Brain microvascular endothelial cell (primary cell): ENCODE measurements at regions not wholly inside any gene's neighbourhood (a gene's known extent, or its start where the extent isn't known, plus 50 kb on each side); places are given as distances from the start of the nearest gene placed in this dataset.
"Not testable (repeated sequence)": the region's sequence is repeated elsewhere in the genome, so short reads cannot be mapped to it uniquely, and the experiment has no call there.

Experiments
- DNase-seq: peaks from one replicate; pipeline ENCODE4 v3.0.0-alpha.2; 2020
- H3K27ac ChIP-seq: fragments of 250-450 bp; sonication (Bioruptor Pico); 2 replicates; pipeline ENCODE4 v1.5.1; 2020; ENCODE audit warnings: mild to moderate bottlenecking, moderate library complexity
- H3K27me3 ChIP-seq: fragments of 250-450 bp; sonication (Bioruptor Pico); replicated peaks from 2 replicates; pipeline ENCODE4 v1.5.1; 2020; ENCODE audit warnings: mild to moderate bottlenecking
- H3K36me3 ChIP-seq: fragments of 250-450 bp; sonication (Bioruptor Pico); replicated peaks from 2 replicates; pipeline ENCODE4 v1.5.1; 2020; ENCODE audit warnings: mild to moderate bottlenecking
- H3K4me3 ChIP-seq: 2 replicates; pipeline ENCODE4 v1.5.1; 2011; ENCODE audit warnings: low read depth, mild to moderate bottlenecking, control low read depth, low read length, moderate library complexity
- in situ Hi-C: cut with HindIII; loops from 2 replicates; pipeline ENCODE4 v1.10.0; 2017; ENCODE audit warnings: low sequenced_read_pairs, low pct_ligation_motif_present
- TF ChIP-seq, protein P1 (sequence below): IDR thresholded peaks from 2 replicates; pipeline ENCODE4 v1.5.1; 2011; ENCODE audit warnings: low read depth, mild to moderate bottlenecking, moderate library complexity, low read length, control low read depth, inconsistent platforms; ENCODE audit errors: missing control alignments

- TF ChIP-seq, protein P1, sequence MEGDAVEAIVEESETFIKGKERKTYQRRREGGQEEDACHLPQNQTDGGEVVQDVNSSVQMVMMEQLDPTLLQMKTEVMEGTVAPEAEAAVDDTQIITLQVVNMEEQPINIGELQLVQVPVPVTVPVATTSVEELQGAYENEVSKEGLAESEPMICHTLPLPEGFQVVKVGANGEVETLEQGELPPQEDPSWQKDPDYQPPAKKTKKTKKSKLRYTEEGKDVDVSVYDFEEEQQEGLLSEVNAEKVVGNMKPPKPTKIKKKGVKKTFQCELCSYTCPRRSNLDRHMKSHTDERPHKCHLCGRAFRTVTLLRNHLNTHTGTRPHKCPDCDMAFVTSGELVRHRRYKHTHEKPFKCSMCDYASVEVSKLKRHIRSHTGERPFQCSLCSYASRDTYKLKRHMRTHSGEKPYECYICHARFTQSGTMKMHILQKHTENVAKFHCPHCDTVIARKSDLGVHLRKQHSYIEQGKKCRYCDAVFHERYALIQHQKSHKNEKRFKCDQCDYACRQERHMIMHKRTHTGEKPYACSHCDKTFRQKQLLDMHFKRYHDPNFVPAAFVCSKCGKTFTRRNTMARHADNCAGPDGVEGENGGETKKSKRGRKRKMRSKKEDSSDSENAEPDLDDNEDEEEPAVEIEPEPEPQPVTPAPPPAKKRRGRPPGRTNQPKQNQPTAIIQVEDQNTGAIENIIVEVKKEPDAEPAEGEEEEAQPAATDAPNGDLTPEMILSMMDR, result no peak
- Histone ChIP-seq H3K36me3 (no peaks in the 10 kb centered on the region), H3K27me3 (no peaks in the 10 kb centered on the region), H3K4me3 (no peak overlapping the region), H3K27ac (no peak overlapping the region)
- DNase-seq, result no peak
- in situ Hi-C loops, result no loop called here
These were observed 217.0 kb upstream of the MYLIP start for GRCh38 chr6:15911753-15912504.

DNA sequence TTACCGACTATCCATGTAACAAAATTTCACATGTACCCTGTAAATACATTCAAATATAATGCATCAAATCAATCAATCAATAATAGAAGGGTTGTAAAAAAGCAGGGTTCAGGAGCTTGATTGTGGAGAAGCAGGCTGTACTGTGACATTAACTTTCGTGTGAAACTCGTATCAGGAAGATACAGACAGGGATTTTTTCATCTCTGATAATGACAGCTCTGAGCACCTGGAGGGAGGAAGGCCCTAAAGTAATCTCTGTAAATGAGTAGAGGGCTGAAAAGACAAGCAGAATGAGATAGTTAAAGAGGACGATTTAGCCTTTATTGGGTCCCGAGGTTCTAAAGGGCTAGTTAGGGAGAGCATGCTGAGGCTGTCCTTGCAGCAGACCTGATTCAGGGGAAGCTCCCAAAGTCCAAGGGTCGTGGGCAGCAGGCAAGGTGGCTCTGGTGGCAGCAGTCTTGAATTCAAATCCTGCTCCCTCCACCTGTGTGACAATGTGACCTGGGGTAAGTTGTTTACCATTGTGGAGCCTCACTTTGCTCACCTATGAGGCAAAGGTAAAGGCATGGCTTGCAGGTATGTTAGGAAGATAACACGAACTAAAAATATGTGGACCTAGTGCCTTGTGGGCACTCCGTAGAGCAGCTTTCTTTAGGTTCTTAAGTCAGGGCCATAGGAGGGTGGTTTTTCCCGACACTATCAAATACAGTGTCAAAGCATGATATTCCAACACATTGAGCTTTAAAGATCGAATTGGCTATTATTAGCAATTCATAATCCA lies 219.4 kb upstream of the MYLIP start:
- in situ Hi-C loops, result no loop called here
- no peak overlapping the region for H3K4me3 ChIP-seq
- H3K36me3 ChIP-seq, result no peaks in the 10 kb centered on the region
- TF ChIP-seq, protein P1, result no peak
- H3K27ac ChIP-seq, result no peak overlapping the region
- DNase-seq, result no peak
- H3K27me3 ChIP-seq, result no peaks in the 10 kb centered on the region

GRCh38 chr6:15908871-15909270 lies 220.0 kb upstream of the MYLIP start:
- TF ChIP-seq, protein P1, result no peak
- H3K36me3 ChIP-seq, result no peaks in the 10 kb centered on the region
- in situ Hi-C loops, result no loop called here
- DNase-seq, result no peak
- no peaks in the 10 kb centered on the region for H3K27me3 ChIP-seq
- no peak overlapping the region for H3K4me3 ChIP-seq
- H3K27ac ChIP-seq, result no peak overlapping the region

DNA sequence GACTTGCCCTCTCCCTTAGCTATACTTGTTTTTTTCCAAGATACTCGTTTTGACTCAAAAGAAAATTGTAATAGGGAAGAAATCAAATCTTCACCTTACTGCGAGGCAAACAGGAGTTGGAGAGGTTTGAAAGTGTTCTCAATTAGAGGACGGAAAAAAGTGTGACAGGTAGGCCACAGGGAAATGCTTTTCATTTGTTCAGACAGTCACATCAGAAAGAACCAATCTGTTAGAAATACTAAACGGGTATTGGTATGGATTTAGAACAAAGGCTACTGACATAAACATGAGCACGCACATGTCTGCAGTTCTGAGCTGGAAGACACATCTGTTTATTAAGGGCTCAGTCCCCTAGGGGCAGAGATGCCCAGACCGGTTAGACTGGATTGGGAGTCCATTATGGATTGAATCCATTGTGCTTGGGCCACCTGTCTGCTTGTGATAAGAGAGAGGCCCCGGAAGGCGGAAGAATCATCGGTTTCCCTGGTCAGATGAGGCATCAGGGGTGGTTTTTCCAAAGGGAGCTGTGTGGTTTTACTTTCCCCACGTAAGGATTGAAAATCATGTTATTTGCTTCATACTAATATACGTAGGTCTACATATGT lies 220.9 kb upstream of the MYLIP start:
- Histone ChIP-seq H3K27me3 (no peaks in the 10 kb centered on the region), H3K36me3 (no peaks in the 10 kb centered on the region), H3K27ac (no peak overlapping the region), H3K4me3 (no peak overlapping the region)
- TF ChIP-seq, protein P1, result no peak
- in situ Hi-C loops, result no loop called here
- no peak for DNase-seq

DNA sequence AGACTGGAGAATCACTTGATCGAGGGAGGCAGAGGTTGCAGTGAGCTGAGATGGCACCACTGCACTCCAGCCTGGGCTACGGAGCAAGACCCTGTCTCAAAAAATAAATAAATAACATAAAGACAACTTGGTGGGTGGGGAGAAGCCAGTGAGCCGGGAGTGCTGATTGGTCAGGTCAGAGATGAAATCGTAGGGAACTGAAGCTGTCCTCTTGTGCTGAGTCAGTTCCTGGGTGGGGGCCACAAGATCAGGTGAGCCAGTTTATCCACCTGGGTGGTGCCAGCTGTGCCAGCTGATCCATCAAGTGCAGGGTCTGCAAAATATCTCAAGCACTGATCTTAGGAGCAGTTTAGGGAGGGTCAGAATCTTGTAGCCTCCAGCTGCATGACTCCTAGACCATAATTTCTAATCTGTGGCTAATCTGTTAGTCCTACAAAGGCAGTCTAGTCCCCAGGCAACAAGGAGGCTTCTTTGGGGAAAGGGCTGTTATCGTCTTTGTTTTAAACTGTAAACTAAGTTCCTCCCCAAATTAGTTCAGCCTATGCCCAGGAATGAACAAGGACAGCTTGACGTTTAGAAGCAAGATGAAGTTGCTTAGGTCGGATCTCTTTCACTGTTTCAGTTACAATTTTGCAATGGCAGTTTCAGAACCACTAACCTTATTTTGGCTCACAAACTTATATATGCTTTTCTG lies 221.5 kb upstream of the MYLIP start:
- H3K36me3 ChIP-seq, DNase-seq, H3K27me3 ChIP-seq, H3K27ac ChIP-seq, in situ Hi-C loops, H3K4me3 ChIP-seq: not testable (repeated sequence)
